ENCODE measurements at regions not wholly inside any gene's neighbourhood (a gene's known extent, or its start where the extent isn't known, plus 50 kb on each side); places are given as distances from the start of the nearest gene placed in this dataset.
A peak's percentile ranks its signal among the peaks of the same experiment; 100 is the strongest.
"Not testable (repeated sequence)": the region's sequence is repeated elsewhere in the genome, so short reads cannot be mapped to it uniquely, and the experiment has no call there.

GRCh38 chr9:102507044-102507687 is 488.0 kb upstream of the CYLC2 start:
- DNase-seq: no peak

- no peak for DNase-seq
Observed at GRCh38 chr9:102506406-102506805, 488.7 kb upstream of the CYLC2 start.

GRCh38 chr9:102499468-102499867 is 495.7 kb upstream of the CYLC2 start:
- peak in 2 of 56 donors; percentile 1 to 6 for DNase-seq

- DNase-seq: no peak
Observed at GRCh38 chr9:102497709-102498108, 497.4 kb upstream of the CYLC2 start.

GRCh38 chr9:102486976-102487375 is 508.2 kb upstream of the CYLC2 start:
- not testable (repeated sequence) for DNase-seq

- DNase-seq: no peak
Observed at GRCh38 chr9:102483651-102484050, 511.5 kb upstream of the CYLC2 start.

GRCh38 chr9:102482776-102483175 is 512.4 kb upstream of the CYLC2 start:
- DNase-seq: no peak

GRCh38 chr9:102479191-102479590 is 515.9 kb upstream of the CYLC2 start:
- no peak for DNase-seq

GRCh38 chr9:102474357-102474756 is 520.8 kb upstream of the CYLC2 start:
- DNase-seq: no peak

GRCh38 chr9:102469430-102469829 is 525.7 kb upstream of the CYLC2 start:
- not testable (repeated sequence) for DNase-seq

GRCh38 chr9:102461156-102461819 is 533.8 kb upstream of the CYLC2 start:
- no peak for DNase-seq

GRCh38 chr9:102459828-102460227 is 535.3 kb upstream of the CYLC2 start:
- DNase-seq: no peak

GRCh38 chr9:102456562-102456961 is 538.6 kb upstream of the CYLC2 start:
- DNase-seq: no peak

GRCh38 chr9:102445906-102446305 is 549.2 kb upstream of the CYLC2 start:
- DNase-seq: no peak

- DNase-seq: no peak
Observed at GRCh38 chr9:102445181-102445747, 549.9 kb upstream of the CYLC2 start.

- no peak for DNase-seq
Observed at GRCh38 chr9:102439583-102439982, 555.5 kb upstream of the CYLC2 start.

GRCh38 chr9:102436599-102436998 is 558.5 kb upstream of the CYLC2 start:
- not testable (repeated sequence) for DNase-seq

GRCh38 chr9:102435427-102435826 is 559.7 kb upstream of the CYLC2 start:
- no peak for DNase-seq

- no peak for DNase-seq
Observed at GRCh38 chr9:102434545-102434944, 560.6 kb upstream of the CYLC2 start.

- no peak for DNase-seq
Observed at GRCh38 chr9:102428305-102428704, 566.8 kb upstream of the CYLC2 start.

- DNase-seq: not testable (repeated sequence)
Observed at GRCh38 chr9:102416251-102416650, 578.9 kb upstream of the CYLC2 start.

GRCh38 chr9:102405218-102405867 is 589.8 kb upstream of the CYLC2 start:
- DNase-seq: no peak

All from nucleus accumbens (tissue), 56 donors.